ENCODE measurements at regions not wholly inside any gene's neighbourhood (a gene's known extent, or its start where the extent isn't known, plus 50 kb on each side); places are given as distances from the start of the nearest gene placed in this dataset.
"Not testable (repeated sequence)": the region's sequence is repeated elsewhere in the genome, so short reads cannot be mapped to it uniquely, and the experiment has no call there.

- DNase-seq: no peak
Observed at GRCh38 chr16:66265048-66265415, 101.5 kb upstream of the CDH5 start.

GRCh38 chr16:66264311-66265047, 102.0 kb upstream of the CDH5 start:
- no peak for DNase-seq

- no peak for DNase-seq
Observed at GRCh38 chr16:66263973-66264310, 102.5 kb upstream of the CDH5 start.

- no peak for DNase-seq
Observed at GRCh38 chr16:66263168-66263972, 103.1 kb upstream of the CDH5 start.

GRCh38 chr16:66262253-66263167, 104.0 kb upstream of the CDH5 start:
- DNase-seq: no peak

GRCh38 chr16:66261826-66262225, 104.7 kb upstream of the CDH5 start:
- DNase-seq: no peak

- DNase-seq: no peak
Observed at GRCh38 chr16:66260522-66261254, 105.8 kb upstream of the CDH5 start.

GRCh38 chr16:66258916-66259845, 107.3 kb upstream of the CDH5 start:
- DNase-seq: no peak

GRCh38 chr16:66256919-66257318, 109.6 kb upstream of the CDH5 start:
- DNase-seq: no peak

- no peak for DNase-seq
Observed at GRCh38 chr16:66255647-66256046, 110.8 kb upstream of the CDH5 start.

GRCh38 chr16:66254751-66255150, 111.7 kb upstream of the CDH5 start:
- DNase-seq: no peak

- DNase-seq: no peak
Observed at GRCh38 chr16:66254106-66254505, 112.4 kb upstream of the CDH5 start.

GRCh38 chr16:66251476-66252160, 114.9 kb upstream of the CDH5 start:
- no peak for DNase-seq

GRCh38 chr16:66250686-66251431, 115.6 kb upstream of the CDH5 start:
- DNase-seq: no peak

GRCh38 chr16:66247516-66248481, 118.7 kb upstream of the CDH5 start:
- DNase-seq: no peak

- DNase-seq: no peak
Observed at GRCh38 chr16:66245868-66246267, 120.6 kb upstream of the CDH5 start.

GRCh38 chr16:66245072-66245471, 121.4 kb upstream of the CDH5 start:
- DNase-seq: no peak

GRCh38 chr16:66242672-66243071, 123.8 kb upstream of the CDH5 start:
- no peak for DNase-seq

GRCh38 chr16:66242206-66242605, 124.3 kb upstream of the CDH5 start:
- not testable (repeated sequence) for DNase-seq
